WTC11 (cell line): ENCODE measurements at regions not wholly inside any gene's neighbourhood (a gene's known extent, or its start where the extent isn't known, plus 50 kb on each side); places are given as distances from the start of the nearest gene placed in this dataset.

Experiments used
- CTCF ChIP-seq: fragments of 200-600 bp; IDR thresholded peaks from 2 replicates; pipeline ENCODE4 v1.8.0; 2022; ENCODE audit warnings: antibody characterized with exemption
- ESRRA ChIP-seq: sonication (generic); formaldehyde crosslinking; IDR thresholded peaks from 2 replicates; pipeline ENCODE4 v1.8.1; 2022; ENCODE audit warnings: mild to moderate bottlenecking, missing genetic modification reagents, borderline replicate concordance
- FOXK1 ChIP-seq: sonication (generic); formaldehyde crosslinking; IDR thresholded peaks from 2 replicates; pipeline ENCODE4 v1.8.0; 2022; ENCODE audit warnings: mild to moderate bottlenecking, moderate library complexity, missing genetic modification reagents
- TF ChIP-seq, protein P1 (sequence below): sonication (generic); formaldehyde crosslinking; IDR thresholded peaks from 2 replicates; pipeline ENCODE4 v1.8.1; 2023; ENCODE audit warnings: mild to moderate bottlenecking, missing genetic modification reagents, moderate library complexity
- TF ChIP-seq, protein P2 (sequence below): fragments of 250-450 bp; sonication (Bioruptor Pico); IDR thresholded peaks from 2 replicates; pipeline ENCODE4 v1.9.0; 2021; ENCODE audit warnings: moderate library complexity, mild to moderate bottlenecking, inconsistent platforms, borderline replicate concordance
- TF ChIP-seq, protein P3 (sequence below): sonication (generic); formaldehyde crosslinking; conservative IDR thresholded peaks from 2 replicates; pipeline ENCODE4 v1.8.1; 2022; ENCODE audit warnings: mild to moderate bottlenecking, missing genetic modification reagents

GRCh38 chr4:134529629-134530028, 328.0 kb upstream of the PABPC4L start:
- no peak for TF ChIP-seq CTCF
- TF ChIP-seq, protein P1, sequence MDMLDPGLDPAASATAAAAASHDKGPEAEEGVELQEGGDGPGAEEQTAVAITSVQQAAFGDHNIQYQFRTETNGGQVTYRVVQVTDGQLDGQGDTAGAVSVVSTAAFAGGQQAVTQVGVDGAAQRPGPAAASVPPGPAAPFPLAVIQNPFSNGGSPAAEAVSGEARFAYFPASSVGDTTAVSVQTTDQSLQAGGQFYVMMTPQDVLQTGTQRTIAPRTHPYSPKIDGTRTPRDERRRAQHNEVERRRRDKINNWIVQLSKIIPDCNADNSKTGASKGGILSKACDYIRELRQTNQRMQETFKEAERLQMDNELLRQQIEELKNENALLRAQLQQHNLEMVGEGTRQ (CRISPR knock-in tag) = no peak
- TF ChIP-seq FOXK1 = no peak
- TF ChIP-seq, protein P2, sequence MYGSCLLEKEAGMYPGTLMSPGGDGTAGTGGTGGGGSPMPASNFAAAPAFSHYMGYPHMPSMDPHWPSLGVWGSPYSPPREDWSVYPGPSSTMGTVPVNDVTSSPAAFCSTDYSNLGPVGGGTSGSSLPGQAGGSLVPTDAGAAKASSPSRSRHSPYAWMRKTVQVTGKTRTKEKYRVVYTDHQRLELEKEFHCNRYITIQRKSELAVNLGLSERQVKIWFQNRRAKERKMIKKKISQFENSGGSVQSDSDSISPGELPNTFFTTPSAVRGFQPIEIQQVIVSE = no peak
- TF ChIP-seq, protein P3, sequence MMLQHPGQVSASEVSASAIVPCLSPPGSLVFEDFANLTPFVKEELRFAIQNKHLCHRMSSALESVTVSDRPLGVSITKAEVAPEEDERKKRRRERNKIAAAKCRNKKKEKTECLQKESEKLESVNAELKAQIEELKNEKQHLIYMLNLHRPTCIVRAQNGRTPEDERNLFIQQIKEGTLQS (CRISPR knock-in tag) = no peak
- TF ChIP-seq ESRRA (CRISPR knock-in tag) = no peak
